B cell (primary cell): ENCODE measurements at regions not wholly inside any gene's neighbourhood (a gene's known extent, or its start where the extent isn't known, plus 50 kb on each side); places are given as distances from the start of the nearest gene placed in this dataset.

Source experiments
- ATAC-seq: fragments of 200-7000 bp; cut with Tn5 transposase; one replicate; pipeline ENCODE4 v1.10.0; 2021; ENCODE audit warnings: low read depth, mild to moderate bottlenecking, moderate number of reproducible peaks, moderate library complexity
- CTCF ChIA-PET: fragments of 350-600 bp; sonication (Branson Sonifier 250); formaldehyde crosslinking; loops from one replicate; lab custom pipeline; 2021; ENCODE audit warnings: antibody characterized with exemption, inconsistent platforms; lab: Charles Lee
- POLR2A ChIA-PET: fragments of 350-600 bp; sonication (Branson Sonifier 250); formaldehyde crosslinking; loops from one replicate; lab custom pipeline; 2021; ENCODE audit warnings: antibody characterized with exemption; lab: Charles Lee
- DNase-seq: peaks from one replicate; pipeline ENCODE4 v3.0.0; 2013
- H2AFZ ChIP-seq: 2 replicates; pipeline ENCODE4 v1.6.1; 2012; ENCODE audit warnings: mild to moderate bottlenecking, low read depth, low read length; ENCODE audit not compliant: insufficient read depth, poor library complexity, severe bottlenecking
- H3K27ac ChIP-seq, 2 donors: 1 replicate in 1 of 2; 2 replicates in 1 of 2; pipeline ENCODE4 v1.5.1; 2012 to 2013; ENCODE audit warnings: low read length in 2 of 2, mild to moderate bottlenecking in 2 of 2, moderate library complexity in 1 of 2
- H3K27me3 ChIP-seq, 4 experiments: fragments of 200-600 bp in 1 of 4; sonication (generic) in 1 of 4; replicated peaks in 1 of 4; 1 replicate in 2 of 4; 2 replicates in 2 of 4; pipeline versions ENCODE4 v1.6.1 to v1.7.0; 2013 to 2016; ENCODE audit warnings: low read length in 3 of 4, mild to moderate bottlenecking in 2 of 4, mixed read lengths in 1 of 4, moderate library complexity in 1 of 4; ENCODE audit not compliant: insufficient read depth in 4 of 4, control insufficient read depth in 3 of 4; ENCODE audit errors: control extremely low read depth in 1 of 4
- H3K36me3 ChIP-seq, 2 experiments: replicated peaks in 1 of 2; 1 replicate in 1 of 2; 2 replicates in 1 of 2; pipeline versions ENCODE4 v1.6.1 to v1.7.1; 2013; ENCODE audit warnings: low read length in 1 of 2; ENCODE audit not compliant: insufficient read depth in 2 of 2, control insufficient read depth in 1 of 2; ENCODE audit errors: control extremely low read depth in 1 of 2, extremely low read depth in 1 of 2
- H3K4me1 ChIP-seq, 2 donors: fragments of 200-600 bp in 1 of 2; sonication (generic) in 1 of 2; 1 replicate in 1 of 2; 2 replicates in 1 of 2; pipeline versions ENCODE4 v1.5.1 to v1.6.1; 2013 to 2017; ENCODE audit warnings: low read length in 2 of 2; ENCODE audit not compliant: control insufficient read depth in 2 of 2, insufficient read depth in 2 of 2
- H3K4me2 ChIP-seq: replicated peaks from 2 replicates; pipeline ENCODE3; 2012; ENCODE audit warnings: mild to moderate bottlenecking, low read depth, low read length; ENCODE audit not compliant: poor library complexity, severe bottlenecking
- H3K4me3 ChIP-seq, 5 experiments: fragments of 200-600 bp in 1 of 5; sonication (generic) in 1 of 5; 1 replicate in 3 of 5; 2 replicates in 2 of 5; pipeline versions ENCODE4 v1.5.1 to v1.7.0; 2011 to 2016; ENCODE audit warnings: low read length in 4 of 5, mild to moderate bottlenecking in 4 of 5, low read depth in 2 of 5, control low read depth in 1 of 5, moderate library complexity in 1 of 5; ENCODE audit not compliant: insufficient read depth in 1 of 5; ENCODE audit errors: control extremely low read depth in 1 of 5, extremely low read depth in 1 of 5
- H3K79me2 ChIP-seq: fragments of 200-600 bp; sonication (generic); one replicate; pipeline ENCODE4 v1.6.0; 2016; ENCODE audit warnings: low read length; ENCODE audit not compliant: control insufficient read depth, insufficient read depth
- H3K9ac ChIP-seq: fragments of 200-600 bp; sonication (generic); 2 replicates; pipeline ENCODE4 v1.6.1; 2017; ENCODE audit warnings: mild to moderate bottlenecking, low read length, moderate library complexity
- H3K9me3 ChIP-seq, 3 donors: one replicate each; pipeline versions ENCODE4 v1.6.1 to v1.7.1; 2013; ENCODE audit warnings: low read length in 2 of 3; ENCODE audit not compliant: control insufficient read depth in 2 of 3, insufficient read depth in 1 of 3; ENCODE audit errors: control extremely low read depth in 1 of 3
- H4K20me1 ChIP-seq: 2 replicates; pipeline ENCODE4 v1.6.0; 2012; ENCODE audit warnings: mild to moderate bottlenecking, low read length; ENCODE audit not compliant: insufficient read depth, control insufficient read depth, poor library complexity, severe bottlenecking
- H3K27ac Mint-ChIP-seq: one replicate; pipeline ENCODE4 v1.8.0; 2021; ENCODE audit warnings: mixed read lengths
- H3K27me3 Mint-ChIP-seq: one replicate; pipeline ENCODE4 v1.8.0; 2021; ENCODE audit warnings: mixed read lengths
- H3K4me1 Mint-ChIP-seq: one replicate; pipeline ENCODE4 v1.8.0; 2021; ENCODE audit warnings: mixed read lengths
- H3K4me3 Mint-ChIP-seq: one replicate; pipeline ENCODE4 v1.8.0; 2021; ENCODE audit warnings: mixed read lengths
- H3K9me3 Mint-ChIP-seq: one replicate; pipeline ENCODE4 v1.8.0; 2022; ENCODE audit warnings: mixed read lengths; ENCODE audit not compliant: insufficient read depth
- CTCF ChIP-seq: fragments of 200-600 bp; IDR thresholded peaks from one replicate; pipeline ENCODE4 v1.8.0; 2022; ENCODE audit warnings: antibody characterized with exemption, mild to moderate bottlenecking
- EZH2 ChIP-seq: IDR thresholded peaks from 2 replicates; pipeline ENCODE4 v1.6.1; 2012; ENCODE audit warnings: borderline replicate concordance, low read depth, mild to moderate bottlenecking, moderate library complexity, low read length; ENCODE audit not compliant: insufficient read depth, poor library complexity, severe bottlenecking
- WGBS: methylation state at CpG from one replicate; pipeline ENCODE4 v1.1.5; 2013; ENCODE audit warnings: missing lambda C conversion rate; ENCODE audit not compliant: insufficient coverage; 5-methylcytosine and 5-hydroxymethylcytosine counted together
- intact Hi-C: fragments of 100-400 bp; cut with micrococcal nuclease; formaldehyde crosslinking; loops from one replicate; pipeline ENCODE4 v1.10.0; 2022

GRCh38 chr7:125678771-125679170 lies 749.1 kb upstream of the POT1 start:
- Histone ChIP-seq H3K4me2 (no peak overlapping the region), H2AFZ (no peak overlapping the region), H3K36me3 (no peaks in the 10 kb centered on the region), H3K4me3 (no peak overlapping the region), H3K79me2 (no peaks in the 10 kb centered on the region), H4K20me1 (no peaks in the 10 kb centered on the region), H3K9ac (no peak overlapping the region), H3K4me1 (no peaks in the 10 kb centered on the region), H3K9me3 (no peaks in the 10 kb centered on the region), H3K27me3 (no peaks in the 10 kb centered on the region), H3K27ac (no peak overlapping the region)
- ChIA-PET CTCF (no interaction called here), POLR2A (no interaction called here)
- Mint-ChIP-seq H3K4me1 (no peaks in the 10 kb centered on the region), H3K27ac (no peak overlapping the region), H3K4me3 (no peak overlapping the region), H3K9me3 (peaks cover 2% of the 10 kb centered on the region), H3K27me3 (no peaks in the 10 kb centered on the region)
- intact Hi-C loops, result no loop called here
- DNase-seq (no peak), ATAC-seq (no peak)
- WGBS, result no CpG with 5 or more reads among the region's 2 CpGs
- TF ChIP-seq CTCF (no peak), EZH2 (no peak)

GRCh38 chr7:125675640-125676039 lies 746.0 kb upstream of the POT1 start:
- Histone ChIP-seq H3K36me3 (no peaks in the 10 kb centered on the region), H3K27ac (no peak overlapping the region), H4K20me1 (no peaks in the 10 kb centered on the region), H3K9ac (no peak overlapping the region), H3K4me2 (no peak overlapping the region), H3K9me3 (no peaks in the 10 kb centered on the region), H3K4me3 (no peak overlapping the region), H2AFZ (no peak overlapping the region), H3K79me2 (no peaks in the 10 kb centered on the region), H3K4me1 (no peaks in the 10 kb centered on the region), H3K27me3 (no peaks in the 10 kb centered on the region)
- no peaks in the 10 kb centered on the region for H3K9me3 Mint-ChIP-seq
- DNase-seq (no peak), ATAC-seq (no peak)
- ChIA-PET POLR2A (no interaction called here), CTCF (no interaction called here)
- no peaks in the 10 kb centered on the region for H3K27me3 Mint-ChIP-seq
- TF ChIP-seq CTCF (no peak), EZH2 (no peak)
- no peaks in the 10 kb centered on the region for H3K4me1 Mint-ChIP-seq
- H3K4me3 Mint-ChIP-seq, result no peak overlapping the region
- intact Hi-C loops, result no loop called here
- no peak overlapping the region for H3K27ac Mint-ChIP-seq
- WGBS, result 18% methylated on average over 1 of the region's 2 CpGs
